ENCODE measurements at regions not wholly inside any gene's neighbourhood (a gene's known extent, or its start where the extent isn't known, plus 50 kb on each side); places are given as distances from the start of the nearest gene placed in this dataset.

GRCh38 chr7:26520483-26520882 lies 228.8 kb downstream of the SNX10 start:
- DNase-seq (ENCODE audit: low spot score), result no peak
- no peaks in the 10 kb centered on the region for H3K27me3 ChIP-seq

GRCh38 chr7:26522633-26523032 lies 231.0 kb downstream of the SNX10 start:
- Histone ChIP-seq H3K4me3 (no peak overlapping the region), H3K9ac (no peak overlapping the region), H3K36me3 (no peaks in the 10 kb centered on the region), H3K4me1 (no peaks in the 10 kb centered on the region), H3K27ac (no peak overlapping the region), H2AFZ (replicated peaks) (no peak overlapping the region), H4K20me1 (ENCODE audit: low read depth) (no peaks in the 10 kb centered on the region), H3K9me3 (ENCODE audit: low read depth) (no peaks in the 10 kb centered on the region), H3F3A (ENCODE audit: low read depth) (no peaks in the 10 kb centered on the region), H3K27me3 (no peaks in the 10 kb centered on the region), H3K4me2 (no peak overlapping the region), H3K79me2 (ENCODE audit: low read depth) (no peaks in the 10 kb centered on the region)
- Mint-ChIP-seq H3K4me3 (no peak overlapping the region), H3K27me3 (ENCODE audit: insufficient read depth, low read depth) (peaks cover 4% of the 10 kb centered on the region), H3K9me3 (peaks cover 3% of the 10 kb centered on the region), H3K4me1 (peaks cover 3% of the 10 kb centered on the region), H3K36me3 (no peaks in the 10 kb centered on the region), H3K27ac (no peak overlapping the region)
- TF ChIP-seq CTCF (IDR thresholded peaks at IDR 0.05), result no peak
- no peak for TF ChIP-seq EZH2phosphoT487 (IDR thresholded peaks at IDR 0.05)
- TF ChIP-seq EZH2 (IDR thresholded peaks at IDR 0.05), result no peak
- DNase-seq (ENCODE audit: low spot score), result no peak

More at GRCh38 chr7:26520483-26520882, 228.8 kb downstream of the SNX10 start:
- H3K9me3 ChIP-seq (ENCODE audit: low read depth), result no peaks in the 10 kb centered on the region
- TF ChIP-seq CTCF (IDR thresholded peaks at IDR 0.05), result no peak
- TF ChIP-seq EZH2 (IDR thresholded peaks at IDR 0.05), result no peak
- TF ChIP-seq EZH2phosphoT487 (IDR thresholded peaks at IDR 0.05), result no peak
- no peaks in the 10 kb centered on the region for H3K79me2 ChIP-seq (ENCODE audit: low read depth)
- no peaks in the 10 kb centered on the region for H3K4me1 ChIP-seq
- Mint-ChIP-seq H3K36me3 (no peaks in the 10 kb centered on the region), H3K27me3 (ENCODE audit: insufficient read depth, low read depth) (no peaks in the 10 kb centered on the region), H3K4me1 (no peaks in the 10 kb centered on the region), H3K4me3 (no peak overlapping the region), H3K27ac (no peak overlapping the region), H3K9me3 (peaks cover 5% of the 10 kb centered on the region)
- H3F3A ChIP-seq (ENCODE audit: low read depth), result no peaks in the 10 kb centered on the region
- H3K9ac ChIP-seq, result no peak overlapping the region
- H3K36me3 ChIP-seq, result no peaks in the 10 kb centered on the region
- no peak overlapping the region for H3K4me2 ChIP-seq
- no peak overlapping the region for H3K4me3 ChIP-seq
- no peaks in the 10 kb centered on the region for H4K20me1 ChIP-seq (ENCODE audit: low read depth)
- no peak overlapping the region for H3K27ac ChIP-seq
- H2AFZ ChIP-seq (replicated peaks), result no peak overlapping the region

GRCh38 chr7:26525398-26526264 lies 234.0 kb downstream of the SNX10 start:
- no peak for TF ChIP-seq CTCF (IDR thresholded peaks at IDR 0.05)
- no peak for TF ChIP-seq EZH2phosphoT487 (IDR thresholded peaks at IDR 0.05)
- no peak for TF ChIP-seq EZH2 (IDR thresholded peaks at IDR 0.05)
- Mint-ChIP-seq H3K4me1 (peaks cover 3% of the 10 kb centered on the region), H3K36me3 (no peaks in the 10 kb centered on the region), H3K27ac (no peak overlapping the region), H3K4me3 (no peak overlapping the region), H3K27me3 (ENCODE audit: insufficient read depth, low read depth) (peaks cover 4% of the 10 kb centered on the region), H3K9me3 (peaks cover 3% of the 10 kb centered on the region)
- no peaks in the 10 kb centered on the region for H3K9me3 ChIP-seq (ENCODE audit: low read depth)
- peaks cover 4% of the 10 kb centered on the region for H3K4me1 ChIP-seq
- H3K79me2 ChIP-seq (ENCODE audit: low read depth), result no peaks in the 10 kb centered on the region
- no peak overlapping the region for H3K27ac ChIP-seq
- no peak overlapping the region for H3K4me2 ChIP-seq
- H3K4me3 ChIP-seq, result no peak overlapping the region
- H3F3A ChIP-seq (ENCODE audit: low read depth), result no peaks in the 10 kb centered on the region
- no peaks in the 10 kb centered on the region for H3K36me3 ChIP-seq
- H4K20me1 ChIP-seq (ENCODE audit: low read depth), result no peaks in the 10 kb centered on the region
- H3K27me3 ChIP-seq, result no peaks in the 10 kb centered on the region
- no peak overlapping the region for H3K9ac ChIP-seq
- no peak for DNase-seq (ENCODE audit: low spot score)
- no peak overlapping the region for H2AFZ ChIP-seq (replicated peaks)

Data from neural progenitor cell (in vitro differentiated cells).